HG02943 (cell line): ENCODE measurements at regions not wholly inside any gene's neighbourhood (a gene's known extent, or its start where the extent isn't known, plus 50 kb on each side); places are given as distances from the start of the nearest gene placed in this dataset.

ENCODE experiments used
- ATAC-seq: cut with Tn5 transposase; IDR thresholded peaks from one replicate; pipeline ENCODE4 v1.9.1; 2021; ENCODE audit warnings: mild to moderate bottlenecking, low read depth, moderate library complexity; ENCODE audit not compliant: unreplicated experiment

- ATAC-seq: no peak
Measured at GRCh38 chr5:126366199-126366560, 57.0 kb upstream of the GRAMD2B start.

GRCh38 chr5:126368239-126368812, 54.9 kb upstream of the GRAMD2B start:
- no peak for ATAC-seq

GRCh38 chr5:126369083-126369482, 54.1 kb upstream of the GRAMD2B start:
- no peak for ATAC-seq

GRCh38 chr5:126369995-126370731, 53.0 kb upstream of the GRAMD2B start:
- ATAC-seq: no peak

GRCh38 chr5:126370796-126371718, 52.2 kb upstream of the GRAMD2B start:
- peak; percentile 53 for ATAC-seq

GRCh38 chr5:126373375-126374108, 49.7 kb upstream of the GRAMD2B start:
- no peak for ATAC-seq
